GM12873 (cell line): ENCODE measurements at regions not wholly inside any gene's neighbourhood (a gene's known extent, or its start where the extent isn't known, plus 50 kb on each side); places are given as distances from the start of the nearest gene placed in this dataset.

ENCODE experiments used
- CTCF ChIP-seq: IDR thresholded peaks from 2 replicates; pipeline ENCODE4 v1.5.1; 2012; ENCODE audit warnings: low read depth, mild to moderate bottlenecking, moderate library complexity, low read length, control low read depth; ENCODE audit not compliant: insufficient read depth; ENCODE audit errors: missing control alignments

- TF ChIP-seq CTCF = peak; percentile 74
These were observed 125.9 kb upstream of the RRN3 start for GRCh38 chr16:15219679-15220615.
